ENCODE measurements at regions not wholly inside any gene's neighbourhood (a gene's known extent, or its start where the extent isn't known, plus 50 kb on each side); places are given as distances from the start of the nearest gene placed in this dataset.

- TF ChIP-seq GATA2 (IDR thresholded peaks at IDR 0.05; ENCODE audit: low read depth, low read length) (no peak), GATA3 (IDR thresholded peaks at IDR 0.05; ENCODE audit: low read depth, low read length) (no peak)
These were observed 1042.9 kb downstream of the GATA3 start for GRCh38 chr10:9097206-9097990.

All from SH-SY5Y (cell line).